MM.1S (cell line): ENCODE measurements at regions not wholly inside any gene's neighbourhood (a gene's known extent, or its start where the extent isn't known, plus 50 kb on each side); places are given as distances from the start of the nearest gene placed in this dataset.

Experiments used
- CTCF ChIP-seq: fragments of 300-600 bp; sonication (generic); IDR thresholded peaks from 2 replicates; pipeline ENCODE4 v1.5.1; 2016; ENCODE audit warnings: antibody characterized with exemption, low read length, mixed read lengths
- EZH2phosphoT487 ChIP-seq: fragments of 300-600 bp; sonication (generic); IDR thresholded peaks from 2 replicates; pipeline ENCODE4 v1.6.1; 2018; ENCODE audit warnings: antibody characterized with exemption, low read length

- TF ChIP-seq CTCF: no peak
- TF ChIP-seq EZH2phosphoT487: no peak
Measured at GRCh38 chr6:149212206-149212605, 105.3 kb upstream of the TAB2 start.
